Kidney tubule cell (primary cell): ENCODE measurements at regions not wholly inside any gene's neighbourhood (a gene's known extent, or its start where the extent isn't known, plus 50 kb on each side); places are given as distances from the start of the nearest gene placed in this dataset.

Source experiments
- DNase-seq: peaks from one replicate; pipeline ENCODE4 v3.0.0-alpha.2; 2018; ENCODE audit warnings: low spot score

DNA sequence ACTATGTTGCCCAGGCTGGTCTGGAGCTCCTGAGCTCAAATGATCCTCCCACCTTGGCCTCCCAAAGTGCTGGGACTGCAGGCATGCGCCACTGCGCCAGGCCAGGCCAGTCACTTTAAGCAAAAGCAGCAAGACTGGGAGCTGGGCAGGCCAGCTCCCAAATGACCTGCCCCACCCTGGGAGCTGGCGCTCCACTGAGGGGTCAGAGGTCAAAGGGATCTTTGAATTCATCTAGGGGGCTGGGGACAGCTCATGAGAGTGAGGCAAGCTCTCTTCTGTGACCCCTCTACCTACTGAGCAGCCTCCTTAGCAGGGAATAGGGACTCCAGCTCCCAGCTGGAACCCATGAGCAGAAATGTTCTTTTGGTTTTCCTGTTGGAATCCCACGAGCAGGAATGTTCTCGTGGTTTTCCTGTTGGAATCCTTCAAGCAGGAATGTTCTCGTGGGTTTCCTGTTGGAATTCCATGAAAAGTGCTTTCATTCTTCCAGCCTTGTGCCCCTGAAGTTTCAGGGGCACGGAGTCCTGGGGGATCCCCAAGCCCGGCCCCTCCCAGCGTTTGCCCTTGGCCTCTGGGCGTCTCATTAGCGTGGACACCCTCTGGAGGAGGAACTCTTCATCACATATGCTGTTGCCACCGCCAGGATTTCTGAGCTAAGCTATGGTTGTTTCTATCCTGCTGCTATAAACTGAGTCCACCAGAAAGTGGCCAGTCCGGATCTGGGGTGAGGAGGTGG is 162.0 kb upstream of the HAAO start:
- DNase-seq: peak; percentile 80

DNA sequence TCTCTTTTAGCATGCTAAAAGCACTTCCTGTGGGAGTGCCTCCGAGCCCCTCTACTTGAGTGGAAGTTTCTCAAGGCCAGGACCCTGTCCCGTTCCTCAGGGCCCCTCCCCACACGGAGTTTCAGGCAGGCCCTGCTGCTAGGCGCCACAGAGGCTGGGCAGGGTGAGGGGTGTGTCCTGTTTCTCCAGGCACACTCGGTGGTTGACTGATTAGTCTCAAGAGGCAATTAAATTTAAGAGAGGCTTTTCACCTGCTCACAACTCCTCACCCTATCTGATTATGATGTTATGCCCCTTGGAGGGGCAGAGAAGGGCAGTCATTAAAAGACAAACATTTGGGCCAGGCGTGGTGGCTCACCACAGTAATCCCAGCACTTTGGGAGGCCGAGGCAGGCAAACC is 160.8 kb upstream of the HAAO start:
- no peak for DNase-seq

DNA sequence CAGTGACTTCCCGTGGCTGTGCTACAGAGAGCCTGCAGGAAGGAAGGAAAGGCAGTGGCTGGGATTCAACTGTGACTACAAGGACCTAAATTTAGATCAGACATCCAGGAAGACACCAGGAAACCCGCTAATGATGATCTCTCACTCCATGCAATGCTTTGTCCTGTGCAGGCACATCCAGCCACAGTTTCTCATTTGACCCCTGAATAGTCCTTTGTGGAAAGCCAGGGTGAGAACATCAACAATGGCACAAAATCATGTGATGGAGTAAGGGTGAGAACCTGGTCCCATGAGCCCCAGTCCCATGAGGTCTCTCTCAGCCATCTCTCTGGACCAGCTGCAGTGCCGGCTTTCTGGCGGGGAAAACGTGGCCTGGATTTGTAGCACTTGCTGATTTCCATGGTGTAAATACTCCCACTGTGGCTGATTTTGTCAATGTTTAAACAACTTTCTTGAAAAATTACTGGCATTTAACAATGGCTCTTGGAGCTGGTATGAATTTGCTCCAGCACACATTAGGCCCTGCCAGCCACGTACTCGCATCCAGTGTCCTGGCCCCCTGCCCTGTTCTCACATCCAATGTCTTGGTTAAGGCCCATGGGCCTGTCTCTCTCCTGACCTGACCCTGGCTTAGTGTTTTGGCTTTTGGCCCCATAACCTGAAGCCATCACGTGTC is 159.0 kb upstream of the HAAO start:
- peak; percentile 39 for DNase-seq

DNA sequence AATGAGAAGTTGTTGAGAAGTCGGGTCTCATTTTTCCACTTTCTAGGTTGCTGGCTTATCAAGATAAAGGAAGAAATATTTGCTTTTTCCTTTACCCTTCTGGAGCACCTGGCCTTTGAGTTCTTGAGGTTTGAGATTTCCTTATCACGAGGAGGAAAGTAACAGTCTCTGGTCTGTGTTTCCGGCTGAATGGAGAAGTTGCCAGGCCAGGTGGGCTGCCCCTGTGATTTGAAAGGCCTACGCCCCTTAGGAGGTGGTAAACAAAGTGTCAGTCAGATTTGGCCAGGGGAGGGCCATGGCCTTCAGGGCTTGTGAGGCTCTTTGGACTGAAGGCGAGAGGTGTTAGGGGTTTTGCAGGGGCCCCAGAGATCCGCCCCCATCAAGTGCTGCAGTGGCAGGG is 156.7 kb upstream of the HAAO start:
- DNase-seq: no peak

DNA sequence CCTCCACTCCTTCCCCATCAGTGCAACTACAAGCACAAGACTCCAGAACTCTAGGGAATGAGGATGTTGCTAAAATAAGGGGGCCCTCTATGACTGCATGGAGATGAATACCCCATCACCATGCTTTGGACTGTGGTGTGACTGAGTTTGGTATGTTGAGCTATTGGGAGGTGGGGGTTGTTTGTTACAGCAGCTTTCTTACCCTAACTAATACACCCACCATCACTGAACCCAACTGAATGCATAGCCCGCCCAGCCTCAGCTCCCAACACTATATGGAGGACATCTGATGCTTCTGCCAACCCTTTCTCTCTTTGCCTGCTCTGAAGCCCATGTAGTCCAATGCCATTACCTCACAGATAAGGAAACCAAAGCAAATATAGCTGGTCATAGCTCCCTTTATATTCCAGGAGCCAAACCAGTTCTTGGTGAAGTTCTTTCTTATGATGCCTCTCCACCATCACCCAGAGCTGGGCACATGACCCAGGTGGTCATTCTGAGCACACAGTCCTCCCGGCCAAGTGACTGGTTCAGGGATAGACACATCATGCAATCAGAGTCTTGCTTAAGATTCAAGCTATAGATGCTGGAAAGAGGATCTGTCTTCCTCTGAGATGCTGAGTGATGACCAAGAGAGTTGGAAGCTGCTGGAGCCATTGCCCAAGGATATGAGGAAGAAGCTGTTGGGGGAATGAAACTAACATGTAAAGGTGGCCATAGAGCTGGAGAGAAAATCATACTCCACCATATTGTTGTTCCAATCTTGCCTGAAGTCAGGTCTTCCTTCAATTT is 155.6 kb upstream of the HAAO start:
- DNase-seq: no peak

DNA sequence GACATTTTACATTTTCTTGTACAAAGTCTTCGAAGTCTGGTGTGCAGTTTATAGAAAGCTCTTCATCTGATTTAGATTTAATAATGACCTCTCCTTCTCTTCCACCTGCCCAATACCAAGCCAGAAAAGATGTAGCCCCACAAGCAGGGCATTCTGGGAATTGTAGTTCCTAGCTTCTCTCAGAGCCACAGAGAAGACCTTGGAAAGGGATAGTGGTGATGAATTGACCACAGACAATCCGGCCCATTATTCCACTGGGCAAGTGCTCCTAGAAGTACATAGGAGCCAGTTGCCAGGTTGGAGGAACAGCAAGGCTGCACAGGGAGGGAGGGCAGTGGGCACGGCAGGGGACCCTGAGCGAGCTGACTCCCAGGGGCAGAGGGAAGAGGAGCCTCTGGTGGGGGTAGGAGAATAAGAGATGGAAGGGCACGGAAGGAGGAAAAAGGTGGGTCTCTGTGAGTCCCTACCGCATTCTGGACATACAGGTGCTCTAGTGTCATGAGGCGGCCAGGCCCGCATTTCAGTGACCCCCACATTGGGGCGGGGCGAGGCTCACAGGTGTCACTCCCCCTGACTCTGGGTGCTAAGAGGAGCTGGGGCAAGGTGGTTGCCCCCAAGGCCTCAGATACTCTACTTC is 152.5 kb upstream of the HAAO start:
- peak; percentile 34 for DNase-seq

DNA sequence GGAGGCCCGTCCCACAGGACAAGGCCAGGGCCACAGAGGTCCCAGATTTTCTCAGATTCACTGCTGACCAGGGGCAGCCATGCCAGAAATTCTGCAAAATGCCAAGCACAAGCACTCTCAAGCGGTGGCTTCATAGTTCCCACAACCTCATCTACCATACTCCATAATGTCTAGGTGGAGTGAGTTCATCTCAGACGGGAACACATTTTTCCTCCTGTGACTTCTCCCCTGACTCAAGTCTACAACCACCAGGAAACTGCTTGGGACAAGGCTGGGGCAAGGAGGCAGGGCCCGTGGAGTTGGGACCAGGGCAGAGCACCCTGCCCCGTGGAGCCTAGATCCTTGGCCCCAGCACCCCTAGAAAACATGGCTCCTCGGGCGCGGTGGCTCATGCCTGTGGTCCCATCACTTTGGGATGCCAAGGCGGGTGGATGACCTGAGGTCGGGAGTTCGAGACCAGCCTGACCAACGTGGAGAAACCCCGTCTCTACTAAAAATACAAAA is 150.7 kb upstream of the HAAO start:
- DNase-seq: no peak

DNA sequence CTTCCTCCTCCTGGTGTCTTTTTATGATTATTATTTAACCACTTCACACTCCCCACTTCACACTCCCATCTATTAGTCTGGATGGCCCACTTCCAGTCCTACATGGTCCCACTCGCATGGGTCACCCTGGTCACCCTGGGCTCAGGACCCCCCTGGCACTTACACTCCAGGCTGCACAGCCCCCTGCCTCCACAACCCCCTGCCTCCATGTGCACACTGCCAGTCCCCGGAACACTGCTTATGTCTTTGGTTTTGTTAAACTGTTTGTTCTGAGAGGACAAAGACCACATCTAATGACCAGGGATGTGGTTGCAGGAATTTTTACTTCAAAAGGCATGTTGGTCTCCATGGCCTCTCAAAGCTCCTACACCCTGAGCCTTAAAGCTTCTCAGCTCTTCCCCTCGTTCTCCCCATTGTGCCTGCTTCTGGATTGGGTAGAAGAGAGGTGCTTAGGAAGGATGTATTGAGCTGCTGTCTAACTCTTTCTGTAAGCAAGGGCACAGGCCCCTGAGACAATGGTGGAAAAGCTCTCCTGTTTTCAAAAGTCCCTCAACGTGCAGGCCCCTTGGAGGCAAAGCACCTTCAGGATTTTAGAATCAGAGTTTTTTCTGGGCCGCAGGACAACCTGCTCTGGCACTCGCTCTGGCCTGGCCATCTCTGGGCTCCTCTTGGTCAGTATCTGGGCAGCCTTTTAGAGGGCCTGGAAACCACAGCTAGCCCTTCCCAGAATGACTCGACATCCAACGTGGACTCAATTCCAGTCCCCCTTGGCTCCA is 150.0 kb upstream of the HAAO start:
- DNase-seq: no peak

DNA sequence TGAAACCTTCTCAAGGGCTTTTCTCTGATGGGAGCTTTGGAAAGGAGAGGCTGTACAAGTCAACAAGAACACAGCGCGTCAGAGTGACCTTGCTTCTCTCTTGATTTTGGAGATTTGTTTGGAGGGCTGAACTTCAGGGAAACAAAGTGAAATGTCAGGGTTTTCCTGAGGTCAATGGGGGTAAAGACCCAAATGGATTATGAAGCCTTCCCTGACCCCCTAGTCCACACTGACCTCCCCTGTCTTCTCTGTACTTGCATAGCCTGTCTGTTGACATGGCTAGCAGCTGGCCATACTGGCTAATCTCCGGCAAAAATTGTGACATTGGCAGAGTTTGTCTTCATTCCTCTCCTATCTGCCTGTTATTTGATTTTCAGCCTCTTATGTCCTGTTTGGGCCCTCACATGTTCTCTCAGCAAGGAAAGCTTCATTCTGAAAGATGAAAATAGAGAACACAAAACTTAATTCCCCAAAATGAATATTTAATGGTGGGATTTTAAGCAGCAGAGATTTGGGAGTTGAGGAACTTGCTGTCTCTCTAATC is 149.3 kb upstream of the HAAO start:
- no peak for DNase-seq

DNA sequence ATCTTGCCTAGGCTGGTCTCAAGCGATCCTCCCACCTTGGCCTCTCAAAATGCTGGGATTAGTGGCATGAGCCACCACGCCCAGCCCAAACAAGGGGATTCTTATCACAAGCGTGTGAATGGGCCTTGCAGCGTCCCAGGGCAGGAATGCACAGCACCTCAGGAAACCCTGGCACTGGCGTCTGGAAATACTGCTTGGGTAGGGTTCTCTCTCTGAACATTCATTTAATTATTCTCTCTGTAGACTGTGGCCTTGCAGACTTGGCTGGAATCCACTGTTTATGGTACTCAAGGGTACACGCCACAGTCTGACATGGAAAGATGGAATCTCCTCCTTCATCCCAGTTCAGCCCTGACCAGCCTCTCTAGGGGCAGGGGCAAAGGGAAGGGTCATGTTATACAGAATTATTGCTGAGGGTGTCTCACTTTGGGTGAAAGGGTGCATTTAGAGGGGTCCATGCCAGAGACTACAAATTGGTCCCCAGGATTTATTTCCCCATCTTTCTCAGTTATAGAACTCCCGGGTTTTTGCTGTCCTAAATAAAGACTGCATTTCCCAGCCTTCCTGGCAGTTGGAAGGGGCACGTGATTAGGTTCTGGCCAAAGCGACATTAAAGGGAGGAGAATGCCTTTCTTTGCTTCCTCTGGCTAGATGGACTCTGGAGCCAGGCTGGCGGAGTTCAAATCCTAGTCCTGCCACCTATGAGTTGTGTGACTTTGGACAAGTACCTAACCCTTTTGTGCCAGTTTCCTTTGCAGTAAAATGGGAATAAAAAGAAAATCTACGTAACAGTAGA is 147.2 kb upstream of the HAAO start:
- DNase-seq: no peak

DNA sequence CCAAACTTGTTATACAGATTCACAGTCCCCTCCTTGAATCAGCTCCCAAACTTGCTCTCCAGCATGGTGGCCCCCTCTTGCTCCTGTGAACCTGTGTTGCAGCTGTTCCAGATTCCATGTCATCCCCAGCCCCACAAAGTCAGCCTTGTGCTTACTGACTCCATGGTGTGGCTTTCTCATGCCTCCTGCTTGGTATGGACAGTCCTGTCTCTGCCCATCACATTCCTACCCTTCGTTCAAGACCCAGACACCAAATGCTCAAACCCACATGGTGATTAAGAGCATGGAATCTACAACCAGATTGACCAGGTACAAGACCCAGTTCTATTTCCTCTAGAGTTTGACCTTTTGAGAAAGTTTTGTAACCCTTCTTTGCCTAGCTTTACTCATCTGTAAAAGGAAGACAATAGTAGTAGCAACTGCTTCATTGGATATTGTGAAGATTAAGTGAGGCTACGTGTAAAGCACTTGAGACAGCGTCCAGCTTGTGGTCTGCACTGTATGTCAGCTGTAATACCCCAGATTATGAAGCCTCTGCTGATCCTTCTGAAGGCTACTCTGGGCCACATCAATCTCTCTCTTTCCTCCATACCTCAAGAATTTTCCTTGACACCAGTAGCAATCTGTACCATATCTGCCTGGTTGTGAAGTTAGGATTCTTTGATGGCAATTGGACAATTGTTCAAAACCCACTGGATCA is 146.4 kb upstream of the HAAO start:
- no peak for DNase-seq

DNA sequence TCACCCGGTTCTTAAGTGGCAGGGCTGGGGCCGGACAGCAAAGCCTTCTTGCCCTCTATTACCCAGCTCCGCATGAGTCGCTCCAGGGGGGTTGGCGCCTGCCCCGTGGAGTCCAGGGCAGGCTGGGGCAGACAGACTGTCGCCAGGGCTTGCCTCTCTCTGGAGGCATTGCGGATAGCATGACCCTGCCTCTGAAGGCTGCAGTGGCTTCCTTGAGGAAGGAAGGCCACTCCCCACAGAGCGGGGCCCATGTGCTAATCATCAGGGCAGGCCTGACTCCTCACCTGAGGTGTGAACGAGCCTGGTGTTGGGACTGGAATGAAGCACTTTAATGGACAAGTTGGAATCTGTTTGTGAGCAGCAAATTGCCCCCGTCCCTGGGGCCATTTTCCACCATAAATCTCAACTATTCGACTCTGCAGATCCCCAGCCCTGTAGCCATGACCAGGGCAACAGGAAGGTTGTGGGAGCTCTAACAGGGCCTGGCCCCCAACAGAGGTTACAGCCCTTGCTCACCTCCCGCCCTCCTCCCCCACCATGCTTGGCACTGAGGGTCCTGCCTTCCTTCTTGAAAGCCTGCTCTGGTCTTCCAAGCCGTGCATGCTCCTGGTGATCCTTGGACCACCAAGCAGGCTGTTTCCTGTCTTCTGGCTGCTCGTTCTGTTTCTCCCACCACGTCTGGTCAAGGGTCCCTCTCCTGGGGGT is 144.9 kb upstream of the HAAO start:
- DNase-seq: peak; percentile 71

DNA sequence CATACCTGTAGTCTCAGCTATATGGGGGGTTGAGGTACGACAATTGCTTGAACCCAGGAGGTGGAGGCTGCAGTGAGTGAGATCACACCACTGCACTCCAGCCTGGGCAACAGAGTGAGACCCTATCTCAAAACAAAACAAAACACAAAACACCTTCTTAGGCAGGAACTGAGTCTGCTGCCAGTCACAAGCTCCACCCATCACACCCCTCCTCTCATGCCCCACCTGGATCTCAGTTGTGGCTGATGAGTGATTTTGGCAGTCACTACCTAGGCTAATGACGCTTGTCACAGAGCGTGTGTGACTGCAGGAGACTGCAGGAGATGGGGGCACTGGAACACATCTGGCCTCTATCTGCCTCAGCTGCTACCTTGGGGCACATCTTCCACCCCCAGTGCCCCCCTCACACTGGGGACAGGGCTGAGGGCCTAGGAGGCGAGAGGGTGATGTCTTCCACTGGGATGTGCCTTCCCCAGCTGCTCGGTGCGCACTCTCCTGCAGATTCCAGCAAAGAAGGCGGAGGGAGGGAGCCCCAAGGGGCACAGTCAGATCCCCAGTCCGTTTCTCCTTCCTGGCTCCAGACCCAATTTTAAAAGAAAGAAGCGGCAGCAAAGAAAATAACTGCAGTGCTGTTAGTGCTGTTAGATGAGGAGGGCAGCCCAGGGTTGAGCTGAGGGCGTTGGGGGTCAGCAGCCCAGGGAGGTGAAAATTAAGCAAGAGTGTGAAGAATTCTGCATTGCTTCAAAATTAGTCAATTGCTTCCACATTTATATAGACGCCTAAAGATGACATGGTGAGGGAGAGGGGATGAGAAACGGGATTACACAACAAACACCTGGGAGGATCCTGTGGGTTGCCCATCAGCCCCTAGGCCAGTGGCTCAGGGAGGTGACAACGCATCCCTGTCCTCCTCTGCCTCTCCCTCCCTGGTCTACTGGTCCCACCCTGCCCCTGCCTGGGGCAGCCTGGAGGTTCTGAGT is 143.6 kb upstream of the HAAO start:
- DNase-seq: no peak

DNA sequence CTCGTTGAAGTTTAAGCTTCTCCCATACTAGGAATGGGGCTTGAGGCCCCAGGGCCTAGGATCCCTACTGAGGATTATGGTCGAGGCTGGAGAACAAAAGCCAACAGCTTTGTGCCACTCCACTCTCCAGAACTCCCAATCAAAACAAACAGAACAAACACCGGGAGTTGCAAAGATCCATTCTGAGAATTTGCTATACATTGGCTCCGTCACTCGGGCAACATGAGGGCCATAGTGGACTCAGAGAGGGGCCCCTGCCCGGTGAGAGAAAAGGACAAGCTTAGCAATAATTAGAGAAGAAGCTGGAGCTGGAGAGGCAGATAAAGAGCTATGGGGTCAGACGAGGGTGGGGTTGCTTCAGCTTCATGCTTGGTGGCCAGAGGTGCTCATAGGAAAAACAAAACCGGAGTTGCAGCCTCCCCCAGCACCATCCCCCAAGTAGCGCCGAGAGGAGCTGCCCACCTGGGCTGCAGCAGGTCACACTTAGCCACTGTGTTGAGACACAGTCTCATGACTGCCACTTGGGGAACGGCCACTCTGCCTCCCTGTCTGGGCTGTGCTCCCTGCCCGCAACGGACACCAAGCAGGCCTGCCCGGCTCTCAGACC is 142.3 kb upstream of the HAAO start:
- DNase-seq: no peak

DNA sequence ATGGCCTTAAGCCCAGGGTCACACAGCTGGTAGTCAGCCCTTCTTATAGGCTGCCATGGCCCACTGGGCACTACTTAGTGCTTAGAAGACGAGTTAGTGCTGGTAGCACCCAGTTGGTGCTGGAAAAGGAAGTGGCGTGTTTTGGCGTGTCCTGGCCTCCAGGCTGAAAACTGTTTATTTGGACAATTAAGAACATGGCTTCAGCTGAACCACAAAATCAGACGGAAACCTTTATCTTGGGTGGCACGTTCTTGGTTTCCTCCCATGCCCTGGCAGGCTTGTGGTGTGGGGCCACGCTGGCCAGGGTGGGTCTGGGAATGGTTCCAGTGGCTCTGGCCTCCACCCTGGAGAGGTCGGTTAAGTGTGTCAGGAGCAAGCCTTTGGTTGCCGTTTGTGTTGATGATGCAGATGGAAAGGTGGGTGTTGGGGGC is 141.5 kb upstream of the HAAO start:
- DNase-seq: no peak

DNA sequence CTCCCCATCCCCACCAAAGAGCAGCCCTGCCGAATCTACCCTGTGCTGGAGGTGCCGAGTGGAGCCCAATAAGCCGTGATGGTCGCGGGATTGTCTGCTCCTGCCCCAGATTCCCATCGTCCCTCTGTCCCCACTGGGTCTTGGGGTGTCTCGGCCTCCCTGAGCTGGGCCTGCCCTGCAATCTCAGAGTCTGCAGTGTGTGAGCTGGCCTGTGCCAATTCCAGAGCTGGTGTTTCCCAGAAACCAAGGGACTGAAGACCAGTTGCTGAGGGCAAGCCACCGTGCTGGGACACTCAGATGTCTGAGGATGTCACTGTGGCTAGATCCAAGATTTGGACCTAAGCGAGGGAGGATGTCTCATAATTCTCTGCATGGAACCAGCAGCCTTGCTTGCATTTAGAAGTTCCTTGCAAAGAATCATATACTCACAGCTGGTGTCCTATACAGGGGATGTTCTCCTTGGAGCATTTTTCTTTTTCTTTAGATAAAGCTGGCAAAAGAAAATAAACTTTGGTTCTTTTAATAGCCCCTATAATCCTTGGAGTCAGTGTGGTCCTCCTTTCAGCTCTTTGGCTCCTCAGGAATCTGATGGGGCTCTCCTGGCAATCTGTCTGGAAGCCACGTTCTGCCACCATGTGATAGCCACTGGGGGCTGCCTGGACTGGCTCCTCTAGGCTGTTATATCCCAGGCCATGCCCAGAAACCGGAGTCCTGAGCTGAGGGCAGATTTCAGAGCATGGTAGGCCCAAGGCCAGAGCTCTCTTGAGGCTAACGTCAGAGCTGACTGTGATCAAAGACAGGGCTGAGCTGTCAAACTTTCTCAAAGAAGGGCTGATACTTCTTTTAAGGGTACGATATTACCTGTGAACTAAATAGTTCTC is 140.1 kb upstream of the HAAO start:
- no peak for DNase-seq

DNA sequence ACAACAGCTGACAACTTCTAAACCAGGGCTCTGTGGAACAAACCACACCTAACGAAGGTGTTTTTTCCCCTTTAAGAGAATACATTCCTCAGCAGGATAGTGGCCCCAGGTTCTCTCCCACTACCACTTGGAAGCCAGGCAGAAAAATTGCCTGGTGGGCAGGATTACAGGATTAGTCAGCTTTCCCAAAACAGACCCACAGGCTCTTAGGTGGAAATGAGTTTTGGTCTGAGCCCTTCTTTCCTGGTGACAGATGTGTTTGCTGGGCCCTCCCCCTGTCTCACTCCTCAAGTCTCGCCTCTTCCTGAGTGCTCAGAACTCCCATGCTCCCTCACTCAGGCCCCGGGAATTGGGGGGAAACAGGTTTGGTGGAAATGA is 139.4 kb upstream of the HAAO start:
- peak; percentile 57 for DNase-seq
